Fibroblast of lung (primary cell): ENCODE measurements at regions not wholly inside any gene's neighbourhood (a gene's known extent, or its start where the extent isn't known, plus 50 kb on each side); places are given as distances from the start of the nearest gene placed in this dataset.

ENCODE experiments used
- DNase-seq, 2 donors: peaks; one replicate each; pipeline versions ENCODE4 v3.0.0 to v3.0.0-alpha.2; 2010; ENCODE audit warnings: low read depth in 2 of 2
- H2AFZ ChIP-seq: 2 replicates; pipeline ENCODE4 v1.5.1; 2012; ENCODE audit warnings: low read length, control low read depth, inconsistent platforms
- H3K27ac ChIP-seq: 2 replicates; pipeline ENCODE4 v1.5.1; 2011; ENCODE audit warnings: low read length, control low read depth; ENCODE audit not compliant: insufficient read depth
- H3K27me3 ChIP-seq: 2 replicates; pipeline ENCODE4 v1.5.1; 2011; ENCODE audit warnings: mild to moderate bottlenecking, low read length; ENCODE audit not compliant: control insufficient read depth, insufficient read depth
- H3K36me3 ChIP-seq: 2 replicates; pipeline ENCODE4 v1.5.1; 2011; ENCODE audit warnings: low read length; ENCODE audit not compliant: control insufficient read depth, insufficient read depth
- H3K4me1 ChIP-seq: 2 replicates; pipeline ENCODE4 v1.5.1; 2011; ENCODE audit warnings: low read length; ENCODE audit not compliant: control insufficient read depth, insufficient read depth; ENCODE audit errors: extremely low read depth
- H3K4me2 ChIP-seq: 2 replicates; pipeline ENCODE4 v1.5.1; 2011; ENCODE audit warnings: low read length, control low read depth; ENCODE audit not compliant: insufficient read depth; ENCODE audit errors: extremely low read depth
- H3K4me3 ChIP-seq, 4 experiments: fragments of 200-600 bp in 1 of 4; sonication (generic) in 1 of 4; replicated peaks in 1 of 4; 2 replicates each; pipeline ENCODE4 v1.5.1; 2011 to 2016; ENCODE audit warnings: low read length in 4 of 4, low read depth in 3 of 4, mild to moderate bottlenecking in 3 of 4, control low read depth in 2 of 4, inconsistent platforms in 1 of 4, mixed read lengths in 1 of 4; ENCODE audit not compliant: insufficient read depth in 1 of 4; ENCODE audit errors: control extremely low read depth in 1 of 4
- H3K79me2 ChIP-seq: 2 replicates; pipeline ENCODE4 v1.5.1; 2012; ENCODE audit warnings: mild to moderate bottlenecking, low read length, inconsistent platforms; ENCODE audit not compliant: control insufficient read depth, insufficient read depth
- H3K9ac ChIP-seq: 2 replicates; pipeline ENCODE4 v1.5.1; 2011; ENCODE audit warnings: mild to moderate bottlenecking, low read length, control low read depth; ENCODE audit not compliant: insufficient read depth
- H3K9me3 ChIP-seq: 2 replicates; pipeline ENCODE4 v1.5.1; 2012; ENCODE audit warnings: low read depth, low read length; ENCODE audit not compliant: control insufficient read depth, insufficient read depth
- H4K20me1 ChIP-seq: 2 replicates; pipeline ENCODE4 v1.5.1; 2011; ENCODE audit warnings: low read length; ENCODE audit not compliant: control insufficient read depth, insufficient read depth; ENCODE audit errors: extremely low read depth
- CTCF ChIP-seq, 2 donors: IDR thresholded peaks in 1 of 2; conservative IDR thresholded peaks in 1 of 2; 1 replicate in 1 of 2; 2 replicates in 1 of 2; pipeline ENCODE4 v1.5.1; 2011 to 2012; ENCODE audit warnings: low read length in 2 of 2, control low read depth in 1 of 2, inconsistent platforms in 1 of 2, low read depth in 1 of 2, mild to moderate bottlenecking in 1 of 2
- EZH2 ChIP-seq: IDR thresholded peaks from 2 replicates; pipeline ENCODE4 v1.5.1; 2012; ENCODE audit warnings: low read length, control low read depth, mild to moderate bottlenecking; ENCODE audit errors: missing control alignments

DNA sequence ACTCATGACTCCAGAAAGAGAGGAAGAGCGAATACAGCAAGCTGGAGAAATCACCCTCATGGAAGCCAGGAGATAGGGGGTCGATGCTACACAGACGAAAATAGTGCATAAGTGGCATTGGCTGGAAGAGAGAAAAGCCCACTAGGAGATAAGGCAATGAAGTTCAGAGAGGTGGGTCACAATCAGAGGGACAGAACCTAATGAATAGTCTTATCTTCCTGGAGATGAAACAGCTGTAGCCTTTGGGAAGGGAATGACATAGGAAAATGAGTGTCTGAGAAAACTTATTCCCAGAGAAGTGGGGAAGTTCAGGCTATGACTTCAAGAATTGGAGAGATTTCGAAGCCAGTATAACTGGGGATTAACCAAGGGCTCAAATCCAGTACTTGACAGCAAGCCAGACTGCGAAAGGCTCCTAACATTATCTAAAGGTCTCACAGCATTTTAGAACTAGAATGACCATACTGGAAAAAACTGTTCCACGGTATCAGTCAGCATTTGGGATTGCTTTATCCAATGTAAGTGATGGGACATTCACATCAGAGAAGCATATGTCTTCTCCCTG is 211.1 kb downstream of the ZNF365 start:
- Histone ChIP-seq H3K4me1 (peaks cover 11% of the 10 kb centered on the region), H3K79me2 (no peaks in the 10 kb centered on the region), H3K27ac (no peak overlapping the region), H3K4me2 (no peak overlapping the region), H3K9me3 (no peaks in the 10 kb centered on the region), H3K36me3 (no peaks in the 10 kb centered on the region), H3K27me3 (no peaks in the 10 kb centered on the region), H2AFZ (no peak overlapping the region), H3K9ac (no peak overlapping the region), H3K4me3 (no peak overlapping the region), H4K20me1 (no peaks in the 10 kb centered on the region)
- TF ChIP-seq CTCF (conservative IDR thresholded peaks at IDR 0.05 in 1 of 2, IDR thresholded peaks at IDR 0.05 in 1 of 2; ENCODE audit: low read depth in 1 of 2, low read length in 2 of 2) (no peak), EZH2 (no peak)
- DNase-seq: peak in 1 of 2 donors; percentile 17

GRCh38 chr10:62587011-62587410 is 212.8 kb downstream of the ZNF365 start:
- H3K27ac ChIP-seq: no peak overlapping the region
- H3K9ac ChIP-seq: no peak overlapping the region
- no peaks in the 10 kb centered on the region for H3K36me3 ChIP-seq
- H3K9me3 ChIP-seq: no peaks in the 10 kb centered on the region
- no peaks in the 10 kb centered on the region for H3K79me2 ChIP-seq
- peaks cover 7% of the 10 kb centered on the region for H3K4me1 ChIP-seq
- H3K4me3 ChIP-seq: no peak overlapping the region
- no peaks in the 10 kb centered on the region for H3K27me3 ChIP-seq
- no peaks in the 10 kb centered on the region for H4K20me1 ChIP-seq
- no peak for TF ChIP-seq CTCF (conservative IDR thresholded peaks at IDR 0.05 in 1 of 2, IDR thresholded peaks at IDR 0.05 in 1 of 2; ENCODE audit: low read depth in 1 of 2, low read length in 2 of 2)
- no peak for TF ChIP-seq EZH2
- H3K4me2 ChIP-seq: no peak overlapping the region
- DNase-seq: peak in 1 of 2 donors; percentile 50
- no peak overlapping the region for H2AFZ ChIP-seq

- H3K27me3 ChIP-seq: no peaks in the 10 kb centered on the region
- peak in 1 of 2 donors; percentile 34 for DNase-seq
- no peak overlapping the region for H3K9ac ChIP-seq
- no peak overlapping the region for H3K27ac ChIP-seq
- no peaks in the 10 kb centered on the region for H3K79me2 ChIP-seq
- no peaks in the 10 kb centered on the region for H4K20me1 ChIP-seq
- no peak overlapping the region for H3K4me3 ChIP-seq
- no peak overlapping the region for H2AFZ ChIP-seq
- no peak overlapping the region for H3K4me2 ChIP-seq
- no peaks in the 10 kb centered on the region for H3K9me3 ChIP-seq
- H3K36me3 ChIP-seq: no peaks in the 10 kb centered on the region
- TF ChIP-seq CTCF (conservative IDR thresholded peaks at IDR 0.05 in 1 of 2, IDR thresholded peaks at IDR 0.05 in 1 of 2; ENCODE audit: low read depth in 1 of 2, low read length in 2 of 2): no peak
- TF ChIP-seq EZH2: no peak
- H3K4me1 ChIP-seq: peaks cover 3% of the 10 kb centered on the region
Observed at GRCh38 chr10:62588116-62588515, 213.9 kb downstream of the ZNF365 start.
